NCI-H1930 (cell line): ENCODE measurements at regions not wholly inside any gene's neighbourhood (a gene's known extent, or its start where the extent isn't known, plus 50 kb on each side); places are given as distances from the start of the nearest gene placed in this dataset.
"Not testable (repeated sequence)": the region's sequence is repeated elsewhere in the genome, so short reads cannot be mapped to it uniquely, and the experiment has no call there.

Experiments used
- DNase-seq, 2 experiments: peaks; one replicate each; lab custom pipeline; 2025; lab: John Stamatoyannopoulos, UW

GRCh38 chr11:35046681-35047080 is 92.3 kb upstream of the CD44 start:
- DNase-seq: no peak

GRCh38 chr11:35047179-35047578 is 91.8 kb upstream of the CD44 start:
- DNase-seq: no peak

- no peak for DNase-seq
These were observed 91.2 kb upstream of the CD44 start for GRCh38 chr11:35047769-35048168.

GRCh38 chr11:35048346-35048745 is 90.6 kb upstream of the CD44 start:
- not testable (repeated sequence) for DNase-seq

- no peak for DNase-seq
These were observed 89.0 kb upstream of the CD44 start for GRCh38 chr11:35049859-35050531.

- DNase-seq: no peak
These were observed 88.4 kb upstream of the CD44 start for GRCh38 chr11:35050541-35050995.

- DNase-seq: no peak
These were observed 82.4 kb upstream of the CD44 start for GRCh38 chr11:35056391-35057093.

GRCh38 chr11:35057926-35058668 is 80.9 kb upstream of the CD44 start:
- DNase-seq: no peak

- no peak for DNase-seq
These were observed 80.1 kb upstream of the CD44 start for GRCh38 chr11:35058669-35059434.

GRCh38 chr11:35061516-35062440 is 77.2 kb upstream of the CD44 start:
- DNase-seq: peak; percentile 17 to 56

GRCh38 chr11:35063488-35063931 is 75.5 kb upstream of the CD44 start:
- DNase-seq: no peak

GRCh38 chr11:35064114-35064800 is 74.7 kb upstream of the CD44 start:
- DNase-seq: no peak

GRCh38 chr11:35065566-35065965 is 73.4 kb upstream of the CD44 start:
- DNase-seq: no peak

GRCh38 chr11:35066030-35066429 is 72.9 kb upstream of the CD44 start:
- DNase-seq: no peak

- DNase-seq: no peak
These were observed 72.1 kb upstream of the CD44 start for GRCh38 chr11:35066783-35067423.

- no peak for DNase-seq
These were observed 67.2 kb upstream of the CD44 start for GRCh38 chr11:35071722-35072121.

GRCh38 chr11:35073691-35074419 is 65.1 kb upstream of the CD44 start:
- no peak for DNase-seq

- no peak for DNase-seq
These were observed 62.5 kb upstream of the CD44 start for GRCh38 chr11:35076201-35077100.
